ENCODE measurements at regions not wholly inside any gene's neighbourhood (a gene's known extent, or its start where the extent isn't known, plus 50 kb on each side); places are given as distances from the start of the nearest gene placed in this dataset.
"Not testable (repeated sequence)": the region's sequence is repeated elsewhere in the genome, so short reads cannot be mapped to it uniquely, and the experiment has no call there.

DNA sequence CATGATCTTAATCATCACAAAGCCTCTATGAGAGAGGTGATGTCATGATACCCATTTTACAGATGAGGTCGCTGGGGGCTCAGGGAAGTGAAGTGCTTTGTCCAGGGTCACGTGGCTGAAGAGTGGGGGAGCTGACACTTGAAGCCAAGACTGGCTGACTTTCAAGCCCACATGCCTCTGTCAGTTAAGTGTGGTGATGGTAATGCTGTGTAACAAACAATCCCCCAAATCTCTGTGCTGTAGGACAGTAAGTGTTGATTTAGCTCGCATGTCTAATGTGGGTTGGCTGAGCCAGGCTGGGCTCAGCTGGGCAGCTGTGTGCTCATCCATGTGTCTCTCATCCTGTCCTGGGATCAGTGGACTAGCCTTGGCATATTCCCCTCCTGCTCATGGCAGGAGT is 87.1 kb upstream of the GRK3 start:
- Histone ChIP-seq H3K27me3 (ENCODE audit: control insufficient read depth, low read length) (no peaks in the 10 kb centered on the region), H3K9me2 (replicated peaks; ENCODE audit: control insufficient read depth, low read length) (no peaks in the 10 kb centered on the region), H3K79me2 (ENCODE audit: control insufficient read depth, low read length) (no peaks in the 10 kb centered on the region), H4K20me1 (ENCODE audit: control insufficient read depth, insufficient read depth, low read depth, low read length) (no peaks in the 10 kb centered on the region), H3F3A (ENCODE audit: control insufficient read depth, insufficient read depth) (no peaks in the 10 kb centered on the region), H3K4me3 (ENCODE audit: low read length) (no peak overlapping the region), H3K27ac (ENCODE audit: low read depth, low read length) (no peak overlapping the region), H3K36me3 (ENCODE audit: control insufficient read depth, low read length) (no peaks in the 10 kb centered on the region), H3K4me1 (ENCODE audit: control insufficient read depth, low read length) (no peaks in the 10 kb centered on the region), H3K4me2 (ENCODE audit: low read length) (no peak overlapping the region), H3K9me3 (ENCODE audit: control insufficient read depth, insufficient read depth, low read length) (peaks cover 4% of the 10 kb centered on the region; the same call in 1 of the 2 replicates)
- TF ChIP-seq EZH2phosphoT487 (IDR thresholded peaks at IDR 0.05; ENCODE audit: borderline replicate concordance, low read length) (no peak), CTCF (IDR thresholded peaks at IDR 0.05; ENCODE audit: low read depth, low read length, poor library complexity, severe bottlenecking) (no peak)

GRCh38 chr22:25478111-25478510 is 86.4 kb upstream of the GRK3 start:
- no peak overlapping the region for H3K27ac ChIP-seq (ENCODE audit: low read depth, low read length)
- no peaks in the 10 kb centered on the region for H3K9me2 ChIP-seq (replicated peaks; ENCODE audit: control insufficient read depth, low read length)
- no peaks in the 10 kb centered on the region for H3K4me1 ChIP-seq (ENCODE audit: control insufficient read depth, low read length)
- no peaks in the 10 kb centered on the region for H3K27me3 ChIP-seq (ENCODE audit: control insufficient read depth, low read length)
- H3K4me3 ChIP-seq (ENCODE audit: low read length): no peak overlapping the region
- TF ChIP-seq EZH2phosphoT487 (IDR thresholded peaks at IDR 0.05; ENCODE audit: borderline replicate concordance, low read length): no peak
- TF ChIP-seq CTCF (IDR thresholded peaks at IDR 0.05; ENCODE audit: low read depth, low read length, poor library complexity, severe bottlenecking): no peak
- no peak overlapping the region for H3K4me2 ChIP-seq (ENCODE audit: low read length)
- H3F3A ChIP-seq (ENCODE audit: control insufficient read depth, insufficient read depth): no peaks in the 10 kb centered on the region
- H3K9me3 ChIP-seq (ENCODE audit: control insufficient read depth, insufficient read depth, low read length): peaks cover 4% of the 10 kb centered on the region; the same call in 1 of the 2 replicates
- no peaks in the 10 kb centered on the region for H3K79me2 ChIP-seq (ENCODE audit: control insufficient read depth, low read length)
- H4K20me1 ChIP-seq (ENCODE audit: control insufficient read depth, insufficient read depth, low read depth, low read length): no peaks in the 10 kb centered on the region
- no peaks in the 10 kb centered on the region for H3K36me3 ChIP-seq (ENCODE audit: control insufficient read depth, low read length)

DNA sequence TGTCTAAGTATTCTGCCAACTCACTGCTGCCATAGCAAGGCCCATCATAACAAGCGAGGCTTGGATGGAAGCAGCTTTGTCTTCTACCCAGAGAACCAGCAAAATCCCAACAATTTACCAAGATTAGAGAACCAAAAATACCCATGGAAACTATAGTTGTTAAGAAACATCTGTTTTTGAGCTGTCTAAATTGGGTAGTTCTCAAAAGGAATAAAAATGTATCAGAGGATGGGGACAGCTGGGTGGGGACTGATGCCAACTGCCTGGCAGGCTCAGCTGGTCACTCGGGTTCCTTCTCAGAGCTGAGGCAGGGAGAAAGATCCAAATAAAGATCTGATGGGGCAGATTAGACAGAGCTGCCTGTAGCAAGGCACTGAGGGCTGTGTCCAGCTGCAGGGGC is 85.9 kb upstream of the GRK3 start:
- Histone ChIP-seq H3K4me3 (ENCODE audit: low read length) (no peak overlapping the region), H3K9me2 (replicated peaks; ENCODE audit: control insufficient read depth, low read length) (no peaks in the 10 kb centered on the region), H3K36me3 (ENCODE audit: control insufficient read depth, low read length) (no peaks in the 10 kb centered on the region), H3K27me3 (ENCODE audit: control insufficient read depth, low read length) (no peaks in the 10 kb centered on the region), H3K79me2 (ENCODE audit: control insufficient read depth, low read length) (no peaks in the 10 kb centered on the region), H3K27ac (ENCODE audit: low read depth, low read length) (no peak overlapping the region), H3K4me1 (ENCODE audit: control insufficient read depth, low read length) (no peaks in the 10 kb centered on the region), H4K20me1 (ENCODE audit: control insufficient read depth, insufficient read depth, low read depth, low read length) (no peaks in the 10 kb centered on the region), H3K9me3 (ENCODE audit: control insufficient read depth, insufficient read depth, low read length) (peaks cover 4% of the 10 kb centered on the region; the same call in 1 of the 2 replicates), H3F3A (ENCODE audit: control insufficient read depth, insufficient read depth) (no peaks in the 10 kb centered on the region), H3K4me2 (ENCODE audit: low read length) (no peak overlapping the region)
- TF ChIP-seq CTCF (IDR thresholded peaks at IDR 0.05; ENCODE audit: low read depth, low read length, poor library complexity, severe bottlenecking) (no peak), EZH2phosphoT487 (IDR thresholded peaks at IDR 0.05; ENCODE audit: borderline replicate concordance, low read length) (no peak)

GRCh38 chr22:25480868-25481267 is 83.6 kb upstream of the GRK3 start:
- not testable (repeated sequence) for H3K4me3 ChIP-seq (ENCODE audit: low read length); H3K4me1 ChIP-seq (ENCODE audit: control insufficient read depth, low read length); H3F3A ChIP-seq (ENCODE audit: control insufficient read depth, insufficient read depth); H3K9me3 ChIP-seq (ENCODE audit: control insufficient read depth, insufficient read depth, low read length); H4K20me1 ChIP-seq (ENCODE audit: control insufficient read depth, insufficient read depth, low read depth, low read length); H3K27ac ChIP-seq (ENCODE audit: low read depth, low read length); H3K9me2 ChIP-seq (replicated peaks; ENCODE audit: control insufficient read depth, low read length); H3K4me2 ChIP-seq (ENCODE audit: low read length); H3K27me3 ChIP-seq (ENCODE audit: control insufficient read depth, low read length); H3K36me3 ChIP-seq (ENCODE audit: control insufficient read depth, low read length); H3K79me2 ChIP-seq (ENCODE audit: control insufficient read depth, low read length)
